K562 (cell line): ENCODE measurements at regions not wholly inside any gene's neighbourhood (a gene's known extent, or its start where the extent isn't known, plus 50 kb on each side); places are given as distances from the start of the nearest gene placed in this dataset.

Experiments
- GABPA ChIP-seq: fragments of 200-800 bp; sonication (Bioruptor generic); conservative IDR thresholded peaks from 2 replicates; pipeline ENCODE4 v1.6.1; 2016; ENCODE audit warnings: low read depth, missing genetic modification characterization, missing compliant biosample characterization
- RB1 ChIP-seq: fragments of 450-650 bp; IDR thresholded peaks from 2 replicates; pipeline ENCODE4 v1.6.1; 2017; ENCODE audit warnings: low read depth, mild to moderate bottlenecking
- ZBTB40 ChIP-seq, 2 experiments: fragments of 450-650 bp in 1 of 2; sonication (generic) in 1 of 2; formaldehyde crosslinking in 1 of 2; IDR thresholded peaks; 2 replicates each; pipeline versions ENCODE4 v1.7.1 to v1.9.0; 2016 to 2022; ENCODE audit warnings: inconsistent platforms in 1 of 2, mild to moderate bottlenecking in 1 of 2, missing genetic modification reagents in 1 of 2
- ZNF41 ChIP-seq: fragments of 250-450 bp; sonication (Bioruptor Pico); conservative IDR thresholded peaks from 2 replicates; pipeline ENCODE4 v1.4.0; 2020; ENCODE audit warnings: mild to moderate bottlenecking

- no peak for TF ChIP-seq ZNF41 (CRISPR knock-in tag)
- no peak for TF ChIP-seq ZBTB40 (IDR thresholded peaks at IDR 0.05)
- TF ChIP-seq ZBTB40 (CRISPR knock-in tag; IDR thresholded peaks at IDR 0.05): no peak
- no peak for TF ChIP-seq RB1
- TF ChIP-seq GABPA (tag): no peak
These were observed 111.0 kb upstream of the CPHXL start for GRCh38 chr16:75837264-75837663.
